Thoracic aorta (tissue), 2 donors: ENCODE measurements at regions not wholly inside any gene's neighbourhood (a gene's known extent, or its start where the extent isn't known, plus 50 kb on each side); places are given as distances from the start of the nearest gene placed in this dataset.

Source experiments
- ATAC-seq: fragments of 150-250 bp; one replicate; pipeline ENCODE4 v1.8.0; 2017; ENCODE audit warnings: low read depth; ENCODE audit not compliant: insufficient number of reproducible peaks, low FRiP score
- DNase-seq: peaks from one replicate; pipeline ENCODE4 v3.0.0-alpha.2; 2020; ENCODE audit warnings: low spot score
- H3K27ac ChIP-seq, 2 donors: fragments of 200-600 bp; sonication (generic); 1 replicate in 1 of 2; 2 replicates in 1 of 2; pipeline ENCODE4 v1.5.1; 2016; ENCODE audit warnings: mild to moderate bottlenecking in 2 of 2, moderate library complexity in 2 of 2
- H3K27me3 ChIP-seq: fragments of 200-600 bp; sonication (generic); replicated peaks from 2 replicates; pipeline ENCODE4 v1.6.0; 2016; ENCODE audit warnings: mild to moderate bottlenecking; ENCODE audit not compliant: insufficient read depth
- H3K36me3 ChIP-seq: fragments of 200-600 bp; sonication (generic); one replicate; pipeline ENCODE4 v1.5.1; 2016
- H3K4me1 ChIP-seq, 2 donors: fragments of 200-600 bp; sonication (generic); 1 replicate in 1 of 2; 2 replicates in 1 of 2; pipeline versions ENCODE4 v1.5.1 to v1.6.0; 2016; ENCODE audit warnings: low read depth in 2 of 2, mild to moderate bottlenecking in 1 of 2; ENCODE audit not compliant: control insufficient read depth in 1 of 2
- H3K4me3 ChIP-seq: fragments of 200-600 bp; sonication (generic); 2 replicates; pipeline ENCODE4 v1.5.1; 2016; ENCODE audit warnings: mild to moderate bottlenecking
- H3K9me3 ChIP-seq: fragments of 200-600 bp; sonication (generic); 2 replicates; pipeline ENCODE4 v1.5.1; 2016
- CTCF ChIP-seq: fragments of 200-600 bp; sonication (generic); IDR thresholded peaks from one replicate; pipeline ENCODE4 v1.5.1; 2019; ENCODE audit warnings: antibody characterized with exemption

GRCh38 chr10:33566001-33566400 lies 231.5 kb upstream of the NRP1 start:
- Histone ChIP-seq H3K4me1 (peaks cover 0 to 3% of the 10 kb centered on the region in 2 donors), H3K36me3 (no peaks in the 10 kb centered on the region), H3K27ac (no peak overlapping the region), H3K27me3 (no peaks in the 10 kb centered on the region), H3K9me3 (no peaks in the 10 kb centered on the region), H3K4me3 (no peak overlapping the region)
- TF ChIP-seq CTCF = no peak
- no peak for ATAC-seq
- no peak for DNase-seq

- Histone ChIP-seq H3K9me3 (no peaks in the 10 kb centered on the region), H3K4me1 (peaks cover 0 to 3% of the 10 kb centered on the region in 2 donors), H3K36me3 (no peaks in the 10 kb centered on the region), H3K4me3 (no peak overlapping the region), H3K27me3 (no peaks in the 10 kb centered on the region), H3K27ac (no peak overlapping the region)
- DNase-seq (no peak), ATAC-seq (no peak)
- no peak for TF ChIP-seq CTCF
Observed at GRCh38 chr10:33565231-33565630, 230.8 kb upstream of the NRP1 start.

- no peaks in the 10 kb centered on the region for H3K27me3 ChIP-seq
- no peaks in the 10 kb centered on the region for H3K9me3 ChIP-seq
- H3K4me3 ChIP-seq = no peak overlapping the region
- no peaks in the 10 kb centered on the region for H3K36me3 ChIP-seq
- no peak for ATAC-seq
- no peak for DNase-seq
- H3K27ac ChIP-seq = no peak overlapping the region
- TF ChIP-seq CTCF = no peak
- H3K4me1 ChIP-seq = no peaks in the 10 kb centered on the region
Observed at GRCh38 chr10:33559105-33559504, 224.6 kb upstream of the NRP1 start.

GRCh38 chr10:33557313-33557712 lies 222.8 kb upstream of the NRP1 start:
- ATAC-seq (no peak), DNase-seq (no peak)
- Histone ChIP-seq H3K9me3 (no peaks in the 10 kb centered on the region), H3K36me3 (no peaks in the 10 kb centered on the region), H3K4me1 (no peaks in the 10 kb centered on the region), H3K4me3 (no peak overlapping the region), H3K27me3 (no peaks in the 10 kb centered on the region), H3K27ac (no peak overlapping the region)
- TF ChIP-seq CTCF = no peak

- no peak for ATAC-seq
- no peak overlapping the region for H3K27ac ChIP-seq
- no peak for DNase-seq
- no peak for TF ChIP-seq CTCF
- no peaks in the 10 kb centered on the region for H3K4me1 ChIP-seq
- H3K9me3 ChIP-seq = no peaks in the 10 kb centered on the region
- no peaks in the 10 kb centered on the region for H3K27me3 ChIP-seq
- H3K36me3 ChIP-seq = no peaks in the 10 kb centered on the region
- H3K4me3 ChIP-seq = no peak overlapping the region
Observed at GRCh38 chr10:33556620-33557019, 222.2 kb upstream of the NRP1 start.
